Breast epithelium (tissue), 4 donors: ENCODE measurements at regions not wholly inside any gene's neighbourhood (a gene's known extent, or its start where the extent isn't known, plus 50 kb on each side); places are given as distances from the start of the nearest gene placed in this dataset.
"Not testable (repeated sequence)": the region's sequence is repeated elsewhere in the genome, so short reads cannot be mapped to it uniquely, and the experiment has no call there.

Experiments used
- DNase-seq, 2 donors: peaks; one replicate each; pipeline ENCODE4 v3.0.0-alpha.2; 2019; ENCODE audit warnings: low spot score in 2 of 2
- H3K27ac ChIP-seq, 2 donors: fragments of 200-600 bp; sonication (generic) in 1 of 2; one replicate each; pipeline ENCODE4 v1.5.1; 2016 to 2019; ENCODE audit warnings: mild to moderate bottlenecking in 1 of 2
- H3K27me3 ChIP-seq, 2 donors: fragments of 200-600 bp; sonication (generic) in 1 of 2; one replicate each; pipeline versions ENCODE4 v1.5.1 to v1.6.0; 2017 to 2019; ENCODE audit warnings: control low read depth in 1 of 2, mild to moderate bottlenecking in 1 of 2
- H3K36me3 ChIP-seq: fragments of 200-600 bp; one replicate; pipeline ENCODE4 v1.5.1; 2019
- H3K4me1 ChIP-seq, 2 donors: fragments of 200-600 bp; sonication (generic); one replicate each; pipeline ENCODE4 v1.5.1; 2016 to 2019; ENCODE audit warnings: control low read depth in 1 of 2
- H3K4me3 ChIP-seq, 3 donors: fragments of 200-600 bp; sonication (generic); 1 replicate in 2 of 3; 2 replicates in 1 of 3; pipeline ENCODE4 v1.5.1; 2016 to 2019; ENCODE audit warnings: mild to moderate bottlenecking in 3 of 3, moderate library complexity in 2 of 3
- H3K9me3 ChIP-seq, 2 donors: fragments of 200-600 bp; sonication (generic) in 1 of 2; one replicate each; pipeline ENCODE4 v1.5.1; 2016 to 2019; ENCODE audit warnings: control low read depth in 1 of 2
- CTCF ChIP-seq, 3 donors: fragments of 450-650 bp; IDR thresholded peaks; one replicate each; pipeline ENCODE4 v1.5.1; 2016 to 2017; ENCODE audit warnings: antibody characterized with exemption in 3 of 3, mild to moderate bottlenecking in 3 of 3, moderate library complexity in 3 of 3
- POLR2A ChIP-seq: fragments of 450-650 bp; IDR thresholded peaks from one replicate; pipeline ENCODE4 v1.6.1; 2016; ENCODE audit warnings: antibody characterized with exemption, mild to moderate bottlenecking, moderate library complexity
- POLR2AphosphoS5 ChIP-seq, 3 donors: sonication (generic); formaldehyde crosslinking; IDR thresholded peaks; one replicate each; pipeline ENCODE4 v1.6.1; 2017; ENCODE audit warnings: antibody characterized with exemption in 3 of 3
- intact Hi-C: fragments of 100-400 bp; cut with DNase I; formaldehyde crosslinking; loops from one replicate; pipeline ENCODE4 v1.15.1; 2023; ENCODE audit warnings: low total_unique reads

- intact Hi-C loops: no loop called here
These were observed 558.5 kb upstream of the PTGER4 start for GRCh38 chr5:40121236-40121635.

GRCh38 chr5:40112875-40113274 is 566.8 kb upstream of the PTGER4 start:
- no peaks in the 10 kb centered on the region for H3K27me3 ChIP-seq
- intact Hi-C loops: no loop called here
- H3K27ac ChIP-seq: no peak overlapping the region
- H3K9me3 ChIP-seq: no peaks in the 10 kb centered on the region
- no peak overlapping the region for H3K4me3 ChIP-seq
- H3K36me3 ChIP-seq: no peaks in the 10 kb centered on the region
- H3K4me1 ChIP-seq: no peaks in the 10 kb centered on the region
- TF ChIP-seq CTCF (IDR thresholded peaks at IDR 0.05) (no peak), POLR2AphosphoS5 (IDR thresholded peaks at IDR 0.05) (no peak), POLR2A (no peak)
- no peak for DNase-seq

More at GRCh38 chr5:40121236-40121635, 558.5 kb upstream of the PTGER4 start:
- Histone ChIP-seq H3K36me3 (no peaks in the 10 kb centered on the region), H3K27ac (no peak overlapping the region), H3K27me3 (no peaks in the 10 kb centered on the region), H3K9me3 (peaks cover 9 to 13% of the 10 kb centered on the region in 2 donors), H3K4me1 (no peaks in the 10 kb centered on the region), H3K4me3 (no peak overlapping the region)
- no peak for DNase-seq
- no peak for TF ChIP-seq POLR2AphosphoS5 (IDR thresholded peaks at IDR 0.05)
- no peak for TF ChIP-seq CTCF (IDR thresholded peaks at IDR 0.05)
- TF ChIP-seq POLR2A: no peak

- H3K4me3 ChIP-seq, H3K9me3 ChIP-seq, H3K4me1 ChIP-seq, H3K27ac ChIP-seq, DNase-seq, H3K27me3 ChIP-seq, intact Hi-C loops, H3K36me3 ChIP-seq: not testable (repeated sequence)
These were observed 568.7 kb upstream of the PTGER4 start for GRCh38 chr5:40111036-40111435.

GRCh38 chr5:40108764-40109390 is 570.8 kb upstream of the PTGER4 start:
- DNase-seq, intact Hi-C loops, H3K36me3 ChIP-seq, H3K4me3 ChIP-seq, H3K27ac ChIP-seq, H3K27me3 ChIP-seq, H3K9me3 ChIP-seq, H3K4me1 ChIP-seq: not testable (repeated sequence)

GRCh38 chr5:40107786-40108185 is 571.9 kb upstream of the PTGER4 start:
- H3K4me1 ChIP-seq, DNase-seq, intact Hi-C loops, H3K9me3 ChIP-seq, H3K36me3 ChIP-seq, H3K27ac ChIP-seq, H3K4me3 ChIP-seq, H3K27me3 ChIP-seq: not testable (repeated sequence)

GRCh38 chr5:40106847-40107246 is 572.9 kb upstream of the PTGER4 start:
- DNase-seq: no peak
- H3K4me3 ChIP-seq: no peak overlapping the region
- no peaks in the 10 kb centered on the region for H3K9me3 ChIP-seq
- H3K36me3 ChIP-seq: no peaks in the 10 kb centered on the region
- no peak overlapping the region for H3K27ac ChIP-seq
- no peaks in the 10 kb centered on the region for H3K27me3 ChIP-seq
- no peaks in the 10 kb centered on the region for H3K4me1 ChIP-seq
- intact Hi-C loops: no loop called here
- TF ChIP-seq CTCF (IDR thresholded peaks at IDR 0.05): no peak
- TF ChIP-seq POLR2AphosphoS5 (IDR thresholded peaks at IDR 0.05): no peak
- TF ChIP-seq POLR2A: no peak

GRCh38 chr5:40098313-40098712 is 581.4 kb upstream of the PTGER4 start:
- no peak for DNase-seq
- no peak overlapping the region for H3K4me3 ChIP-seq
- H3K27ac ChIP-seq: no peak overlapping the region
- no peaks in the 10 kb centered on the region for H3K4me1 ChIP-seq
- H3K9me3 ChIP-seq: no peaks in the 10 kb centered on the region
- intact Hi-C loops: no loop called here
- TF ChIP-seq CTCF (IDR thresholded peaks at IDR 0.05): no peak
- no peak for TF ChIP-seq POLR2AphosphoS5 (IDR thresholded peaks at IDR 0.05)
- TF ChIP-seq POLR2A: no peak
- no peaks in the 10 kb centered on the region for H3K27me3 ChIP-seq
- H3K36me3 ChIP-seq: no peaks in the 10 kb centered on the region
